A673 (cell line): ENCODE measurements at regions not wholly inside any gene's neighbourhood (a gene's known extent, or its start where the extent isn't known, plus 50 kb on each side); places are given as distances from the start of the nearest gene placed in this dataset.

ENCODE experiments used
- BruUV-seq: library from RNA; stranded (reverse); fragments of 400-500 nt; replicated peaks from 2 replicates; lab custom pipeline; 2021; lab: Mats Ljungman, UMichigan
- CTCF ChIA-PET: fragments of 300-600 bp; sonication (Branson Sonifier 250); formaldehyde crosslinking; loops from one replicate; lab custom pipeline; 2022; ENCODE audit warnings: antibody characterized with exemption; lab: Charles Lee
- POLR2A ChIA-PET: fragments of 300-600 bp; sonication (Branson Sonifier 250); formaldehyde crosslinking; loops from one replicate; lab custom pipeline; 2022; ENCODE audit warnings: antibody characterized with exemption; ENCODE audit not compliant: low non-redundant PET; lab: Charles Lee
- DNase-seq: peaks from one replicate; pipeline ENCODE4 v3.0.0-alpha.2; 2015; ENCODE audit warnings: low spot score
- H3K27ac ChIP-seq: fragments of 200-600 bp; sonication (generic); 2 replicates; pipeline ENCODE4 v1.5.1; 2016; ENCODE audit warnings: mixed run types, low read depth, mild to moderate bottlenecking, mixed read lengths, antibody characterized with exemption, low read length; ENCODE audit not compliant: poor library complexity, severe bottlenecking
- H3K27me3 ChIP-seq: fragments of 200-600 bp; sonication (generic); replicated peaks from 2 replicates; pipeline ENCODE4 v1.6.1; 2017; ENCODE audit warnings: mixed run types, low read depth, mild to moderate bottlenecking, mixed read lengths, antibody characterized with exemption, low read length; ENCODE audit not compliant: insufficient read depth, poor library complexity
- H3K36me3 ChIP-seq: fragments of 200-600 bp; sonication (generic); 2 replicates; pipeline ENCODE4 v1.6.1; 2016; ENCODE audit warnings: mixed run types, mild to moderate bottlenecking, mixed read lengths, antibody characterized with exemption, low read length; ENCODE audit not compliant: insufficient read depth, poor library complexity, severe bottlenecking
- H3K4me1 ChIP-seq: fragments of 200-600 bp; sonication (generic); 2 replicates; pipeline ENCODE4 v1.6.1; 2017; ENCODE audit warnings: mixed run types, mild to moderate bottlenecking, mixed read lengths, antibody characterized with exemption, low read length; ENCODE audit not compliant: insufficient read depth, poor library complexity, severe bottlenecking
- H3K4me3 ChIP-seq: fragments of 200-600 bp; sonication (generic); 2 replicates; pipeline ENCODE4 v1.5.1; 2016; ENCODE audit warnings: low read depth, mixed run types, mild to moderate bottlenecking, mixed read lengths, low read length; ENCODE audit not compliant: poor library complexity, severe bottlenecking
- H3K9me3 ChIP-seq: fragments of 200-600 bp; sonication (generic); 2 replicates; pipeline ENCODE4 v1.6.1; 2016; ENCODE audit warnings: mixed run types, low read depth, mild to moderate bottlenecking, mixed read lengths, antibody characterized with exemption, low read length; ENCODE audit not compliant: poor library complexity, severe bottlenecking
- CTCF ChIP-seq: fragments of 300-800, 200-600 bp; sonication (generic); conservative IDR thresholded peaks from 2 replicates; pipeline ENCODE4 v1.5.1; 2017; ENCODE audit warnings: low read depth, mild to moderate bottlenecking, antibody characterized with exemption, low read length, moderate library complexity, mixed read lengths
- EZH2 ChIP-seq: fragments of 200-600 bp; sonication (generic); IDR thresholded peaks from 2 replicates; pipeline ENCODE4 v1.6.1; 2017; ENCODE audit warnings: borderline replicate concordance, low read depth, mild to moderate bottlenecking, mixed read lengths, antibody characterized with exemption, low read length; ENCODE audit not compliant: poor library complexity, severe bottlenecking
- intact Hi-C: fragments of 100-400 bp; cut with micrococcal nuclease; formaldehyde crosslinking; loops from one replicate; pipeline ENCODE4 v1.10.0; 2022; ENCODE audit not compliant: unreplicated experiment

- Histone ChIP-seq H3K9me3 (no peaks in the 10 kb centered on the region), H3K27ac (no peak overlapping the region), H3K4me3 (no peak overlapping the region), H3K36me3 (no peaks in the 10 kb centered on the region), H3K4me1 (peaks cover 14% of the 10 kb centered on the region), H3K27me3 (no peaks in the 10 kb centered on the region)
- ChIA-PET CTCF (no interaction called here), POLR2A (no interaction called here)
- BruUV-seq: no TSS peak
- no peak for DNase-seq
- TF ChIP-seq CTCF (no peak), EZH2 (no peak)
- intact Hi-C loops: no loop called here
Measured at GRCh38 chr2:103785956-103786355, 1024.1 kb downstream of the TMEM182 start.

GRCh38 chr2:103788389-103788788 lies 1026.6 kb downstream of the TMEM182 start:
- no TSS peak for BruUV-seq
- peaks cover 14% of the 10 kb centered on the region for H3K4me1 ChIP-seq
- H3K36me3 ChIP-seq: no peaks in the 10 kb centered on the region
- H3K27me3 ChIP-seq: no peaks in the 10 kb centered on the region
- no peak overlapping the region for H3K4me3 ChIP-seq
- H3K9me3 ChIP-seq: no peaks in the 10 kb centered on the region
- ChIA-PET POLR2A (no interaction called here), CTCF (no interaction called here)
- intact Hi-C loops: no loop called here
- TF ChIP-seq EZH2 (no peak), CTCF (no peak)
- no peak overlapping the region for H3K27ac ChIP-seq
- DNase-seq: peak; percentile 22

- ChIA-PET POLR2A (no interaction called here), CTCF (no interaction called here)
- Histone ChIP-seq H3K27me3 (no peaks in the 10 kb centered on the region), H3K4me1 (peaks cover 14% of the 10 kb centered on the region), H3K36me3 (no peaks in the 10 kb centered on the region), H3K9me3 (no peaks in the 10 kb centered on the region), H3K4me3 (no peak overlapping the region), H3K27ac (no peak overlapping the region)
- TF ChIP-seq CTCF (no peak), EZH2 (no peak)
- BruUV-seq: no TSS peak
- peak; percentile 55 for DNase-seq
- intact Hi-C loops: no loop called here
Measured at GRCh38 chr2:103788951-103789350, 1027.1 kb downstream of the TMEM182 start.
